Astrocyte (in vitro differentiated cells and primary cell): ENCODE measurements at regions not wholly inside any gene's neighbourhood (a gene's known extent, or its start where the extent isn't known, plus 50 kb on each side); places are given as distances from the start of the nearest gene placed in this dataset.

Source experiments
- EZH2 ChIP-seq: IDR thresholded peaks from 2 replicates; pipeline ENCODE4 v1.6.1; 2012; ENCODE audit warnings: mild to moderate bottlenecking, low read length, inconsistent platforms; ENCODE audit not compliant: insufficient read depth
- TF ChIP-seq, protein P1 (sequence below): IDR thresholded peaks from 2 replicates; pipeline ENCODE4 v1.5.1; 2011; ENCODE audit warnings: low read depth, mild to moderate bottlenecking, inconsistent platforms, low read length, moderate library complexity; ENCODE audit not compliant: insufficient read depth

DNA sequence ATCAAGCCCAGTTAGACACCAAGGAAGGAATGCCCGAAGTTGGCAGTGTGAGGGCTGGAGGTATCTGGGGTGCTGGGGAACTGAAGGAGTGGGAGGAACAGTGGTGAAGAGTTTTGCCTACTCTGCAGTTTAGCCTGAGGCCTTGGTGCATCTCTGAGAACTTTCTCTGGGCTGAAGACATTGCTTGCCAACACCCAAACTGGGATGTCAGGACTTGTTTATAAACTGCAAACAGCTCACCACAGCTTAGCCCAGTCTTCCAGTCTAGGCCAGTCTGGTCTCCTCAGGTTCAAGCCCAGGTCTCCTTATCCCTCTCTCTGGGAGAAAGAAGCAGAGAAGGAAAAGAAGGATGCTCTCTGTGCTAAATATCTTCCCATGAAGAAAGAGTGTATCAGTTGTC lies 68.0 kb upstream of the BOC start:
- TF ChIP-seq, protein P1, sequence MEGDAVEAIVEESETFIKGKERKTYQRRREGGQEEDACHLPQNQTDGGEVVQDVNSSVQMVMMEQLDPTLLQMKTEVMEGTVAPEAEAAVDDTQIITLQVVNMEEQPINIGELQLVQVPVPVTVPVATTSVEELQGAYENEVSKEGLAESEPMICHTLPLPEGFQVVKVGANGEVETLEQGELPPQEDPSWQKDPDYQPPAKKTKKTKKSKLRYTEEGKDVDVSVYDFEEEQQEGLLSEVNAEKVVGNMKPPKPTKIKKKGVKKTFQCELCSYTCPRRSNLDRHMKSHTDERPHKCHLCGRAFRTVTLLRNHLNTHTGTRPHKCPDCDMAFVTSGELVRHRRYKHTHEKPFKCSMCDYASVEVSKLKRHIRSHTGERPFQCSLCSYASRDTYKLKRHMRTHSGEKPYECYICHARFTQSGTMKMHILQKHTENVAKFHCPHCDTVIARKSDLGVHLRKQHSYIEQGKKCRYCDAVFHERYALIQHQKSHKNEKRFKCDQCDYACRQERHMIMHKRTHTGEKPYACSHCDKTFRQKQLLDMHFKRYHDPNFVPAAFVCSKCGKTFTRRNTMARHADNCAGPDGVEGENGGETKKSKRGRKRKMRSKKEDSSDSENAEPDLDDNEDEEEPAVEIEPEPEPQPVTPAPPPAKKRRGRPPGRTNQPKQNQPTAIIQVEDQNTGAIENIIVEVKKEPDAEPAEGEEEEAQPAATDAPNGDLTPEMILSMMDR, result no peak
- no peak for TF ChIP-seq EZH2
